ENCODE measurements at regions not wholly inside any gene's neighbourhood (a gene's known extent, or its start where the extent isn't known, plus 50 kb on each side); places are given as distances from the start of the nearest gene placed in this dataset.

- no peak for DNase-seq (ENCODE audit: low spot score)
These were observed 1396.8 kb upstream of the LRRTM3 start for GRCh38 chr10:65528986-65529385.

- no peak for DNase-seq (ENCODE audit: low spot score)
These were observed 1394.3 kb upstream of the LRRTM3 start for GRCh38 chr10:65531545-65531944.

GRCh38 chr10:65534771-65535170 is 1391.1 kb upstream of the LRRTM3 start:
- no peak for DNase-seq (ENCODE audit: low spot score)

- no peak for DNase-seq (ENCODE audit: low spot score)
These were observed 1381.1 kb upstream of the LRRTM3 start for GRCh38 chr10:65544756-65545155.

GRCh38 chr10:65548001-65548400 is 1377.8 kb upstream of the LRRTM3 start:
- DNase-seq (ENCODE audit: low spot score): no peak

- no peak for DNase-seq (ENCODE audit: low spot score)
These were observed 1375.1 kb upstream of the LRRTM3 start for GRCh38 chr10:65550761-65551160.

- no peak for DNase-seq (ENCODE audit: low spot score)
These were observed 1370.6 kb upstream of the LRRTM3 start for GRCh38 chr10:65555192-65555591.

- DNase-seq (ENCODE audit: low spot score): no peak
These were observed 1369.8 kb upstream of the LRRTM3 start for GRCh38 chr10:65556006-65556405.

GRCh38 chr10:65559369-65559768 is 1366.5 kb upstream of the LRRTM3 start:
- DNase-seq (ENCODE audit: low spot score): no peak

GRCh38 chr10:65565246-65565645 is 1360.6 kb upstream of the LRRTM3 start:
- no peak for DNase-seq (ENCODE audit: low spot score)

GRCh38 chr10:65566906-65567305 is 1358.9 kb upstream of the LRRTM3 start:
- no peak for DNase-seq (ENCODE audit: low spot score)

GRCh38 chr10:65570143-65571010 is 1355.5 kb upstream of the LRRTM3 start:
- DNase-seq (ENCODE audit: low spot score): no peak

GRCh38 chr10:65571011-65571570 is 1354.7 kb upstream of the LRRTM3 start:
- no peak for DNase-seq (ENCODE audit: low spot score)

- no peak for DNase-seq (ENCODE audit: low spot score)
These were observed 1344.3 kb upstream of the LRRTM3 start for GRCh38 chr10:65581426-65582026.

GRCh38 chr10:65602182-65602865 is 1323.5 kb upstream of the LRRTM3 start:
- DNase-seq (ENCODE audit: low spot score): no peak

- no peak for DNase-seq (ENCODE audit: low spot score)
These were observed 1314.2 kb upstream of the LRRTM3 start for GRCh38 chr10:65611592-65611991.

- no peak for DNase-seq (ENCODE audit: low spot score)
These were observed 1310.8 kb upstream of the LRRTM3 start for GRCh38 chr10:65614956-65615565.

GRCh38 chr10:65618126-65618525 is 1307.7 kb upstream of the LRRTM3 start:
- DNase-seq (ENCODE audit: low spot score): no peak

- DNase-seq (ENCODE audit: low spot score): no peak
These were observed 1305.3 kb upstream of the LRRTM3 start for GRCh38 chr10:65620404-65621048.

- no peak for DNase-seq (ENCODE audit: low spot score)
These were observed 1303.2 kb upstream of the LRRTM3 start for GRCh38 chr10:65622608-65623007.

- DNase-seq (ENCODE audit: low spot score): no peak
These were observed 1297.2 kb upstream of the LRRTM3 start for GRCh38 chr10:65628493-65629139.

Measured in CD4-positive, alpha-beta T cell treated with Interleukin-2 at 100 ng/mL for 4 hours (primary cell).